ENCODE measurements at regions not wholly inside any gene's neighbourhood (a gene's known extent, or its start where the extent isn't known, plus 50 kb on each side); places are given as distances from the start of the nearest gene placed in this dataset.

- TF ChIP-seq, protein P1, sequence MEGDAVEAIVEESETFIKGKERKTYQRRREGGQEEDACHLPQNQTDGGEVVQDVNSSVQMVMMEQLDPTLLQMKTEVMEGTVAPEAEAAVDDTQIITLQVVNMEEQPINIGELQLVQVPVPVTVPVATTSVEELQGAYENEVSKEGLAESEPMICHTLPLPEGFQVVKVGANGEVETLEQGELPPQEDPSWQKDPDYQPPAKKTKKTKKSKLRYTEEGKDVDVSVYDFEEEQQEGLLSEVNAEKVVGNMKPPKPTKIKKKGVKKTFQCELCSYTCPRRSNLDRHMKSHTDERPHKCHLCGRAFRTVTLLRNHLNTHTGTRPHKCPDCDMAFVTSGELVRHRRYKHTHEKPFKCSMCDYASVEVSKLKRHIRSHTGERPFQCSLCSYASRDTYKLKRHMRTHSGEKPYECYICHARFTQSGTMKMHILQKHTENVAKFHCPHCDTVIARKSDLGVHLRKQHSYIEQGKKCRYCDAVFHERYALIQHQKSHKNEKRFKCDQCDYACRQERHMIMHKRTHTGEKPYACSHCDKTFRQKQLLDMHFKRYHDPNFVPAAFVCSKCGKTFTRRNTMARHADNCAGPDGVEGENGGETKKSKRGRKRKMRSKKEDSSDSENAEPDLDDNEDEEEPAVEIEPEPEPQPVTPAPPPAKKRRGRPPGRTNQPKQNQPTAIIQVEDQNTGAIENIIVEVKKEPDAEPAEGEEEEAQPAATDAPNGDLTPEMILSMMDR (IDR thresholded peaks at IDR 0.05), result no peak
- TF ChIP-seq POLR2A (IDR thresholded peaks at IDR 0.05), result no peak
These were observed 82.7 kb upstream of the CARMIL1 start for GRCh38 chr6:25196464-25196863.
